ENCODE measurements at regions not wholly inside any gene's neighbourhood (a gene's known extent, or its start where the extent isn't known, plus 50 kb on each side); places are given as distances from the start of the nearest gene placed in this dataset.

DNA sequence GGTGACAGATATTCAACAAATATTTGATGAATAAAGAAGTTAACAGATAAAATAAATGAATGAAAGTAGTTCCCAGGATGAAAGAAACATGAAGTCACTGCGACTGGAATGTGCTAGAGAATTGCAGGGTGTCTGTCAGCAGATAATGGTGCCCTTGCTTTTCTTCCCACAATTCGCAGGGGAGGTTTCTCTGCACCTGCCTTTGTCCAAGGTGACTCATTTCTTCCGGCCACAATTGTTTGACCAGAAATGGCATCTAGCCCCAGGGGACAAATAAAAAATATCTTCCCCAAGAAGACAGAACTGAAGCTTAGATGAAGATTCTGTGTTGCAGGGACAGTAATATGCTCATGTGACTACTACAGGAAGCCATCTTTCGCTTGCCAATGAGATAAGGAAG, 316.1 kb upstream of the TBX3 start:
- no peak for TF ChIP-seq EZH2 (IDR thresholded peaks at IDR 0.05)
- TF ChIP-seq, protein P1, sequence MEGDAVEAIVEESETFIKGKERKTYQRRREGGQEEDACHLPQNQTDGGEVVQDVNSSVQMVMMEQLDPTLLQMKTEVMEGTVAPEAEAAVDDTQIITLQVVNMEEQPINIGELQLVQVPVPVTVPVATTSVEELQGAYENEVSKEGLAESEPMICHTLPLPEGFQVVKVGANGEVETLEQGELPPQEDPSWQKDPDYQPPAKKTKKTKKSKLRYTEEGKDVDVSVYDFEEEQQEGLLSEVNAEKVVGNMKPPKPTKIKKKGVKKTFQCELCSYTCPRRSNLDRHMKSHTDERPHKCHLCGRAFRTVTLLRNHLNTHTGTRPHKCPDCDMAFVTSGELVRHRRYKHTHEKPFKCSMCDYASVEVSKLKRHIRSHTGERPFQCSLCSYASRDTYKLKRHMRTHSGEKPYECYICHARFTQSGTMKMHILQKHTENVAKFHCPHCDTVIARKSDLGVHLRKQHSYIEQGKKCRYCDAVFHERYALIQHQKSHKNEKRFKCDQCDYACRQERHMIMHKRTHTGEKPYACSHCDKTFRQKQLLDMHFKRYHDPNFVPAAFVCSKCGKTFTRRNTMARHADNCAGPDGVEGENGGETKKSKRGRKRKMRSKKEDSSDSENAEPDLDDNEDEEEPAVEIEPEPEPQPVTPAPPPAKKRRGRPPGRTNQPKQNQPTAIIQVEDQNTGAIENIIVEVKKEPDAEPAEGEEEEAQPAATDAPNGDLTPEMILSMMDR (IDR thresholded peaks at IDR 0.05): no peak
